SU-DHL-6 (cell line): ENCODE measurements at regions not wholly inside any gene's neighbourhood (a gene's known extent, or its start where the extent isn't known, plus 50 kb on each side); places are given as distances from the start of the nearest gene placed in this dataset.

Experiments used
- EZH2phosphoT487 ChIP-seq: fragments of 200-600 bp; sonication (generic), shearing (Covaris generic); conservative IDR thresholded peaks from 2 replicates; pipeline ENCODE4 v1.6.1; 2018; ENCODE audit warnings: mild to moderate bottlenecking, antibody characterized with exemption, low read length, moderate library complexity, mixed read lengths
- TF ChIP-seq, protein P1 (sequence below): fragments of 200-600 bp; sonication (generic); IDR thresholded peaks from one replicate; pipeline ENCODE4 v1.5.1; 2017; ENCODE audit warnings: antibody characterized with exemption, mild to moderate bottlenecking, low read length, moderate library complexity; ENCODE audit not compliant: insufficient read depth, poor library complexity, severe bottlenecking

DNA sequence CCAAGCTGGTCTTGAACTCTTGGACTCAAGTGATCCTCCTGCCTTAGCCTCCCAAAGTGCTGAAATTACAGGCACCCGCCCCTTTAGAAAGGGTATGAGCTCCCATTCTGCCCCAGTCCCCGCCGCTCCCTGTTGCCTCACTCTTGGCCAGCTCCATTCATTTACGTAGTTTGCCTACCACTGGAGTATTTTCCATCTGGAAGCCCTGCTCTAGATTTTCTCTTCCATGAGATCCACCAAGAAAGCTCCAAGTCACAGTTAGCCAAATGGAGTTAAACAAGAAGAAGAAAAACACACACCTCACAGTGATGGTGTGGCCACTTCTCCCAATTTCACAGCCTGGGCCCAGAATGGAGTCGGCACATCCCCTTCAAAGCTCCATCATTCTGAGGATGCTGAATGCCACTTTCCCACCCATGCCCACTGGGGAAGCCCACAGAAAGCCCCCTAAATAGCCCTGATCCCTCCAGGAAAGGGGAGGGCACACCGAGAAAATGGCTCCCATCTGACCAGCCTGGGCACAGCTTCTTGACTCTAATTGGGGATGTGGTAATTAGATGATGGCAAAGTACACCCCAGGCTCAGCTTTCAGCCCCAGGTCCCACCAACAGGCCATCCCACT, 381.2 kb downstream of the MN1 start:
- TF ChIP-seq, protein P1, sequence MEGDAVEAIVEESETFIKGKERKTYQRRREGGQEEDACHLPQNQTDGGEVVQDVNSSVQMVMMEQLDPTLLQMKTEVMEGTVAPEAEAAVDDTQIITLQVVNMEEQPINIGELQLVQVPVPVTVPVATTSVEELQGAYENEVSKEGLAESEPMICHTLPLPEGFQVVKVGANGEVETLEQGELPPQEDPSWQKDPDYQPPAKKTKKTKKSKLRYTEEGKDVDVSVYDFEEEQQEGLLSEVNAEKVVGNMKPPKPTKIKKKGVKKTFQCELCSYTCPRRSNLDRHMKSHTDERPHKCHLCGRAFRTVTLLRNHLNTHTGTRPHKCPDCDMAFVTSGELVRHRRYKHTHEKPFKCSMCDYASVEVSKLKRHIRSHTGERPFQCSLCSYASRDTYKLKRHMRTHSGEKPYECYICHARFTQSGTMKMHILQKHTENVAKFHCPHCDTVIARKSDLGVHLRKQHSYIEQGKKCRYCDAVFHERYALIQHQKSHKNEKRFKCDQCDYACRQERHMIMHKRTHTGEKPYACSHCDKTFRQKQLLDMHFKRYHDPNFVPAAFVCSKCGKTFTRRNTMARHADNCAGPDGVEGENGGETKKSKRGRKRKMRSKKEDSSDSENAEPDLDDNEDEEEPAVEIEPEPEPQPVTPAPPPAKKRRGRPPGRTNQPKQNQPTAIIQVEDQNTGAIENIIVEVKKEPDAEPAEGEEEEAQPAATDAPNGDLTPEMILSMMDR, result no peak
- TF ChIP-seq EZH2phosphoT487, result no peak
